T-cell (primary cell): ENCODE measurements at regions not wholly inside any gene's neighbourhood (a gene's known extent, or its start where the extent isn't known, plus 50 kb on each side); places are given as distances from the start of the nearest gene placed in this dataset.

Experiments used
- ATAC-seq, 4 experiments: fragments of 200-7000 bp in 3 of 4; fragments of 150-1000 bp in 1 of 4; cut with Tn5 transposase; replicated peaks in 1 of 4; 1 replicate in 3 of 4; 2 replicates in 1 of 4; pipeline ENCODE4 v1.10.0; 2021; ENCODE audit warnings: moderate library complexity in 3 of 4, mild to moderate bottlenecking in 2 of 4, moderate number of reproducible peaks in 1 of 4
- CTCF ChIA-PET, 2 donors: fragments of 300-600 bp; sonication (Branson Sonifier 250); formaldehyde crosslinking; loops; one replicate each; lab custom pipeline; 2022; ENCODE audit warnings: antibody characterized with exemption in 2 of 2; lab: Charles Lee
- POLR2A ChIA-PET, 2 donors: fragments of 300-600 bp; sonication (Branson Sonifier 250); formaldehyde crosslinking; loops; one replicate each; lab custom pipeline; 2022; ENCODE audit warnings: antibody characterized with exemption in 2 of 2; lab: Charles Lee
- DNase-seq, 35 experiments: peaks; one replicate each; pipeline versions ENCODE4 v3.0.0 to v3.0.0-alpha.2; 2013 to 2023
- H3K27ac ChIP-seq: one replicate; pipeline ENCODE4 v1.5.1; 2013; ENCODE audit warnings: low read length
- H3K27me3 ChIP-seq, 2 experiments: replicated peaks in 1 of 2; 1 replicate in 1 of 2; 2 replicates in 1 of 2; pipeline versions ENCODE4 v1.6.1 to v1.7.0; 2013; ENCODE audit warnings: low read length in 1 of 2, mixed read lengths in 1 of 2; ENCODE audit not compliant: control insufficient read depth in 2 of 2, insufficient read depth in 2 of 2; ENCODE audit errors: extremely low read depth in 1 of 2
- H3K36me3 ChIP-seq, 2 donors: 1 replicate in 1 of 2; 2 replicates in 1 of 2; pipeline versions ENCODE4 v1.6.1 to v1.7.0; 2013; ENCODE audit warnings: low read length in 1 of 2; ENCODE audit not compliant: control insufficient read depth in 2 of 2, insufficient read depth in 1 of 2; ENCODE audit errors: extremely low read depth in 1 of 2
- H3K4me1 ChIP-seq, 2 experiments: 1 replicate in 1 of 2; 2 replicates in 1 of 2; pipeline versions ENCODE4 v1.6.1 to v1.7.0; 2013; ENCODE audit warnings: low read length in 2 of 2, mixed read lengths in 1 of 2; ENCODE audit not compliant: insufficient read depth in 2 of 2, control insufficient read depth in 1 of 2; ENCODE audit errors: extremely low read depth in 1 of 2
- H3K4me3 ChIP-seq, 2 donors: 1 replicate in 1 of 2; 2 replicates in 1 of 2; pipeline versions ENCODE4 v1.5.1 to v1.7.0; 2013; ENCODE audit warnings: mild to moderate bottlenecking in 2 of 2, low read length in 1 of 2, moderate library complexity in 1 of 2; ENCODE audit not compliant: control insufficient read depth in 1 of 2; ENCODE audit errors: extremely low read depth in 1 of 2
- H3K9me3 ChIP-seq: 2 replicates; pipeline ENCODE4 v1.7.0; 2013
- H3K27ac Mint-ChIP-seq, 2 donors: one replicate each; pipeline ENCODE4 v1.8.0; 2020 to 2021; ENCODE audit warnings: mild to moderate bottlenecking in 2 of 2, mixed read lengths in 2 of 2
- H3K27me3 Mint-ChIP-seq, 2 donors: one replicate each; pipeline ENCODE4 v1.8.0; 2021 to 2022; ENCODE audit warnings: mixed read lengths in 2 of 2
- H3K36me3 Mint-ChIP-seq: one replicate; pipeline ENCODE4 v1.8.0; 2021; ENCODE audit warnings: mixed read lengths
- H3K4me1 Mint-ChIP-seq, 3 donors: one replicate each; pipeline ENCODE4 v1.8.0; 2020 to 2022; ENCODE audit warnings: mixed read lengths in 3 of 3, mild to moderate bottlenecking in 1 of 3
- H3K4me3 Mint-ChIP-seq, 3 donors: one replicate each; pipeline ENCODE4 v1.8.0; 2020 to 2022; ENCODE audit warnings: mild to moderate bottlenecking in 3 of 3, mixed read lengths in 3 of 3, moderate library complexity in 3 of 3
- H3K9me3 Mint-ChIP-seq, 3 donors: one replicate each; pipeline ENCODE4 v1.8.0; 2020 to 2022; ENCODE audit warnings: mixed read lengths in 3 of 3
- WGBS: methylation state at CpG from one replicate; pipeline ENCODE4 v1.1.5; 2013; ENCODE audit warnings: missing lambda C conversion rate; ENCODE audit not compliant: insufficient coverage; 5-methylcytosine and 5-hydroxymethylcytosine counted together

DNA sequence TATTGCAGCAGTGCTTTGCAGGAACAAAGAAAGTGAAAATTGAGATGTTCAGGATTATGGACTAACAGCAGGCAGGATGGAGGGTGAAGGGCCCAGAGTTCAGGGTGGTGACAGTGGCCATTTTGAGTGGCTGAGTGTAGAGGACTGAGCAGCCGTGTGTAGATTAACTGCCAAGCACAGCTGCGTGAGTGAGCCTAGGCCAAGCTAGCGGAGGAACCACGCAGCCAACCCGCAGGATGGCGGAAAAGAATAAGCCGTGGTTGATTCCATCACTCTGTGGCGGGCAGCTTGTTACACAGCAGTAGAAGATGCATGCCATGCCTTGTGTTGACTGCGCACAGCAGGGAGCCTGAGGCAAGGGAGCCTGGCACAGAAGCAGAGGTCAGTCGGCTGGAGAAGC, 102.5 kb upstream of the KIF26B start:
- Mint-ChIP-seq H3K4me1 (peaks cover 15 to 19% (median 15%) of the 10 kb centered on the region in 3 donors), H3K36me3 (peaks cover 4% of the 10 kb centered on the region), H3K9me3 (no peaks in the 10 kb centered on the region), H3K27me3 (peaks cover 7 to 13% of the 10 kb centered on the region in 2 donors), H3K27ac (no peak overlapping the region), H3K4me3 (peak overlapping the region in 2 of 3 donors; percentile 39 to 73)
- DNase-seq (no peak), ATAC-seq (no peak)
- Histone ChIP-seq H3K4me3 (no peak overlapping the region), H3K4me1 (peaks cover 0 to 7% of the 10 kb centered on the region in 2 experiments), H3K27ac (no peak overlapping the region), H3K27me3 (peaks cover 0 to 24% of the 10 kb centered on the region in 2 experiments), H3K36me3 (no peaks in the 10 kb centered on the region), H3K9me3 (no peaks in the 10 kb centered on the region)
- 94% methylated on average over 8 of the region's 10 CpGs for WGBS
- CTCF ChIA-PET: interaction anchor here (1.0 to 2.3 kb wide), 2 partner anchors 10 kb away, joined by 6 to 21 read pairs; no protein-coding TSS in a partner anchor
- POLR2A ChIA-PET: no interaction called here

DNA sequence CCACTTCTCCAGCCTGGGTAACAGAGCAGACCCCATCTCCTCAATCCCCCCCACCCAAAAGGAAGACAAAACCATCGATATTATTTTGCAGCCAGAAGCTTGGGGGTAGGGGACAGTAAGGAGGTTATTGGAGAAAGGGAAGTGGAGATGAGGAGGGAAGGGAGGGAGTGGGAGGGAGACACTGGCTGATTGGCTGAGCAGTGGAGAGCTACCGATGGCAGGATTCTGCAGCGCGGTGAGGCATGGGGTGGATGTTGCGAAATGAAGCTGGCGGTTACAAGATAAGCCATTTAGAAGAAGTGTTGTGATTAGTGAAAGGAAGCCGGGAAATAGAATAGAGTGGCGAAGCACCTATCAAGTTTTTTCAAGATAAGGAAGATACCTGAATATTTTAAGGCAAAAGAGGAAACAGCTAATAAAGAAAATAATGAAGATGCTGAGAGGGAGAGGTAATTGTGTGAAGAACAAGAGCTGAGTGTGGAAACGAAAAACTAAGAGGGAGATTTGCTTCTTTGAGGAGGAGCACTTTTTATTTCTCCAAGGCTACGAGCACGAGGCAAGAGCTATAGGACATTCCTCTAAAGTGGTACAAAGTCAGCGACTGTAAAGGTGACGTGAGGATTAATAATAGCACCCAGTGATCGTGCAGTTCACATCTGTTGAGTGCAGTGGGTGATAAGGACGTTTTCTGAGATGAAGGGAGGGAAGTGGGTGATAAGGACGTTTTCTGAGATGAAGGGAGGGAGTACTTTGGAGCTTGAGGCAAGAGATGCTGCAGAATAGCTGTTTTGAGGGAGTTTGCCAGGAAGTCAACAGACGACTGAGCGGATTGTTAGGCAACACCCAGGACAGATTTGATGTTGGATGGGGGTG, 103.2 kb upstream of the KIF26B start:
- H3K36me3 ChIP-seq: no peaks in the 10 kb centered on the region
- Mint-ChIP-seq H3K9me3 (no peaks in the 10 kb centered on the region), H3K27ac (no peak overlapping the region), H3K36me3 (peaks cover 4% of the 10 kb centered on the region), H3K4me3 (peak overlapping the region; percentile 35 to 73 (median 39)), H3K27me3 (peaks cover 7 to 13% of the 10 kb centered on the region in 2 donors), H3K4me1 (peaks cover 15 to 19% (median 15%) of the 10 kb centered on the region in 3 donors)
- peaks cover 0 to 24% of the 10 kb centered on the region in 2 experiments for H3K27me3 ChIP-seq
- H3K27ac ChIP-seq: no peak overlapping the region
- DNase-seq (peak in 7 of 35 experiments; percentile 4 to 35 (median 9)), ATAC-seq (peak; percentile 55 to 69 (median 59))
- 31% methylated on average over 16 of the region's 18 CpGs for WGBS
- no peaks in the 10 kb centered on the region for H3K9me3 ChIP-seq
- ChIA-PET POLR2A (no interaction called here), CTCF (interaction anchor here (0.6 to 2.3 kb wide), 6 partner anchors 9 to 451 kb away, joined by 3 to 21 read pairs (median 4); no protein-coding TSS in a partner anchor)
- peaks cover 0 to 7% of the 10 kb centered on the region in 2 experiments for H3K4me1 ChIP-seq
- no peak overlapping the region for H3K4me3 ChIP-seq

DNA sequence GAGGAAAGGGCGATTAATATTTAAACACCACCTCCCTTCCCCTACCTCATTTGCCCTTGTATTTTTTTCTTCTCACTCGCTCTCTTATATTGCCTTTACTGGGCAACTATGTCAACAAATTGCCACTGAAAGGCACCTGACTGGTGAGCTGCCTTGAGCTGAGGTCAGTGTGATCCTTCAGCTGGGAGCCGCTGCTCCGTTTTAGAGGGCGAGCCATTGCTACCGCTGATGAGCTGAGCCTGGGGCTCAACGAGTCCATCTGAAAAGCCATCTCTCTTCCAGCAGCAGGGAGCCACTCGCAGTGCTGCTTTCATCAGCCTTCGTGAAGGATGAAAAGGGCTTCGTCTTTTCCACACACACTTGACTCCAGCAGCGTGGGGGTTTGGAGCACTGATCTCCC, 108.0 kb upstream of the KIF26B start:
- Mint-ChIP-seq H3K4me1 (peaks cover 7 to 10% (median 10%) of the 10 kb centered on the region in 3 donors), H3K27me3 (peaks cover 0 to 7% of the 10 kb centered on the region in 2 donors), H3K36me3 (no peaks in the 10 kb centered on the region), H3K27ac (no peak overlapping the region), H3K9me3 (no peaks in the 10 kb centered on the region), H3K4me3 (no peak overlapping the region)
- H3K4me3 ChIP-seq: no peak overlapping the region
- ATAC-seq: no peak
- H3K9me3 ChIP-seq: no peaks in the 10 kb centered on the region
- POLR2A ChIA-PET: no interaction called here
- H3K4me1 ChIP-seq: peaks cover 0 to under 1% of the 10 kb centered on the region in 2 experiments
- H3K27ac ChIP-seq: no peak overlapping the region
- DNase-seq: no peak
- WGBS: 96% methylated on average over 6 of the region's 11 CpGs
- CTCF ChIA-PET: interaction anchor here (1.6 to 2.7 kb wide), 2 partner anchors 245 to 246 kb away, joined by 8 to 11 read pairs; no protein-coding TSS in a partner anchor
- peaks cover 0 to 6% of the 10 kb centered on the region in 2 experiments for H3K27me3 ChIP-seq
- no peaks in the 10 kb centered on the region for H3K36me3 ChIP-seq

DNA sequence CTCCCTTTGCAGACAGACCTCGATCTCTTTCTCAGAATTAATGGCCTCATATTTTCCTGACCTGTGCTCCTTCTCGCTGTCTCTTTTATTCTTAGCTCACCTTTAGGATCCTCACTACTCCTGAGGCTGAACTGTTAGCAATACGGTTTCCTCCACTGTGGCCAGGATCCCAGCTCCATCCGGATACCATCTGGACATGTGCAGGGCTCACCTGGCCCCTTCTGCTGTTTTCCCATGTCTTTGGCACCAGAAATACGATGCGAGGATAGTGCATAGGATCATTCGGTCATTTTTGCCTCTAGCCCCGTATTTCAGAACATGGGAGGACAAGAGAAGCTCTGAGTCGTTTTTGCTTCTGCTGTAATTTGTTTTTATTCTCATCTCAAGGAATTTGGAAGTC, 108.5 kb upstream of the KIF26B start:
- Mint-ChIP-seq H3K9me3 (no peaks in the 10 kb centered on the region), H3K27me3 (peaks cover 0 to 3% of the 10 kb centered on the region in 2 donors), H3K4me1 (peaks cover 2 to 6% (median 5%) of the 10 kb centered on the region in 3 donors), H3K27ac (no peak overlapping the region), H3K4me3 (no peak overlapping the region), H3K36me3 (no peaks in the 10 kb centered on the region)
- ATAC-seq (no peak), DNase-seq (no peak)
- Histone ChIP-seq H3K36me3 (no peaks in the 10 kb centered on the region), H3K27ac (no peak overlapping the region), H3K4me1 (no peaks in the 10 kb centered on the region), H3K9me3 (no peaks in the 10 kb centered on the region), H3K4me3 (no peak overlapping the region), H3K27me3 (peaks cover 0 to 4% of the 10 kb centered on the region in 2 experiments)
- POLR2A ChIA-PET: no interaction called here
- CTCF ChIA-PET: interaction anchor here (0.6 to 2.7 kb wide), 6 partner anchors 245 to 452 kb away, joined by 4 to 11 read pairs (median 4); no protein-coding TSS in a partner anchor
- 84% methylated on average over 7 of the region's 9 CpGs for WGBS

DNA sequence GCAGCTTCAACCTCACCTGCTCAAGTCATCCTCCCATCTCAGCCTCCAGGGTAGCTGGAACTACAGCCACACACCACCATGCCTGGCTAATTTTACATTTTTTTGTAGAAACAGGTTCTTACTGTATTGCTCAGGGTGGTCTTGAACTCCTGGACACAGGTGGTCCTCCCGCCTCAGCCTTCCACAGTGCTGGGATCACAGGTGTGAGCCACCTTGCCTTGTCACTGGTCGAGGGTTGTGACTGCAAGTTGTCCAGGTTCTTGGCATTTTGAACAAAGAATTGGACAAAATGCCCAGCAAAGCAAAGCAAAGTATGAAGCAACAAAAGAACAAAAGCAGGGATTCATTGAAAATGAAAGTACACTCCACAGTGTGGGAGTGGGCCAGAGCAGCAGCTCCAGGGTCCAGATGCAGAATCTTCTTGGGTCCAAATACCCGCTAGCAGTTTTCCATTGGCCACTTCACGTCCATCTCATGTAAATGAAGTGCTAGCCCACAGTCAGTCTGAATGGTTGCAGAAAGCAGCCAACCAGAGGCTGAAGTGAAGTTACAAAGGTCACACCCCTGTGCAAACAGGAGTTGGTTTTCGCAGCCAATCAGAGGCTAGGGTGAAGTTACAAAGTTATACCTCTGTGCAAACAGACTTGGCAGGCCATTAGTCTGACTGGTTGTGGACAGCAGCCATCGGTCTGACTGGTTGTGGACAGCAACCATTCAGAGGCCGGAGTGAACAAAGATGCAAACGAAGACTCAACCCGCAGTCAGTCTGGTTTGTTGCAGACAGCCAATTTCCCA, 109.5 kb upstream of the KIF26B start:
- H3K9me3 Mint-ChIP-seq: no peaks in the 10 kb centered on the region

DNA sequence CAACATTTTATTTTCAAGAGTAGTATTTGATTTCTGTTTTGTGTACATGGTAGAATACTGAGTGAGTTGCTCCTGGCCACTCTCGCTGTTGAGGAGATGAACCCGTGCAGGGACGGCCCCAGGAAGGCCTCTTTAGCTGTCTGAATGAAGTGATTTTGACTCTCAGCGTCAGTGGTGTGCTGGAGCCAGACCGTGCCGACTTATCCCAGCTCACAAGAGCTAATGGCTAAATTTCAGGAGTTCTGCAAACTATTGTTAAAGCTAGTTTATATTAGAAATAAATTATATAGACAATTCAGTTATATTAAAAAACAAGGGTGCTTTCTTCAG, 111.2 kb upstream of the KIF26B start:
- Mint-ChIP-seq H3K4me1 (peaks cover 0 to 3% (median 2%) of the 10 kb centered on the region in 3 donors), H3K27me3 (no peaks in the 10 kb centered on the region), H3K9me3 (no peaks in the 10 kb centered on the region), H3K4me3 (no peak overlapping the region), H3K36me3 (no peaks in the 10 kb centered on the region), H3K27ac (no peak overlapping the region)
- Histone ChIP-seq H3K27me3 (no peaks in the 10 kb centered on the region), H3K36me3 (no peaks in the 10 kb centered on the region), H3K27ac (no peak overlapping the region), H3K9me3 (no peaks in the 10 kb centered on the region), H3K4me3 (no peak overlapping the region), H3K4me1 (no peaks in the 10 kb centered on the region)
- ChIA-PET POLR2A (no interaction called here), CTCF (interaction anchor here (0.6 to 3.3 kb wide), 15 partner anchors 22 to 617 kb away, joined by 3 to 95 read pairs (median 8); no protein-coding TSS in a partner anchor)
- ATAC-seq (no peak), DNase-seq (no peak)
- 71% methylated on average over 3 of the region's 6 CpGs for WGBS

More for the DNA sequence above, 109.5 kb upstream of the KIF26B start:
- H3K27ac Mint-ChIP-seq: no peak overlapping the region
- Histone ChIP-seq H3K27me3 (no peaks in the 10 kb centered on the region), H3K9me3 (no peaks in the 10 kb centered on the region), H3K27ac (no peak overlapping the region), H3K36me3 (no peaks in the 10 kb centered on the region), H3K4me1 (no peaks in the 10 kb centered on the region), H3K4me3 (no peak overlapping the region)
- ATAC-seq (no peak), DNase-seq (no peak)
- WGBS: 86% methylated on average over 7 of the region's 9 CpGs
- H3K36me3 Mint-ChIP-seq: no peaks in the 10 kb centered on the region
- no peaks in the 10 kb centered on the region for H3K27me3 Mint-ChIP-seq
- no peak overlapping the region for H3K4me3 Mint-ChIP-seq
- peaks cover 0 to 3% (median 2%) of the 10 kb centered on the region in 3 donors for H3K4me1 Mint-ChIP-seq
- CTCF ChIA-PET: interaction anchor here (0.6 to 2.7 kb wide), 7 partner anchors 244 to 442 kb away, joined by 3 to 11 read pairs (median 4); no protein-coding TSS in a partner anchor
- POLR2A ChIA-PET: no interaction called here
